HG02763 (cell line): ENCODE measurements at regions not wholly inside any gene's neighbourhood (a gene's known extent, or its start where the extent isn't known, plus 50 kb on each side); places are given as distances from the start of the nearest gene placed in this dataset.
A peak's percentile ranks its signal among the peaks of the same experiment; 100 is the strongest.
"Not testable (repeated sequence)": the region's sequence is repeated elsewhere in the genome, so short reads cannot be mapped to it uniquely, and the experiment has no call there.

Experiments used
- ATAC-seq: cut with Tn5 transposase; IDR thresholded peaks from one replicate; pipeline ENCODE4 v1.9.1; 2021; ENCODE audit warnings: mild to moderate bottlenecking, moderate library complexity; ENCODE audit not compliant: unreplicated experiment

DNA sequence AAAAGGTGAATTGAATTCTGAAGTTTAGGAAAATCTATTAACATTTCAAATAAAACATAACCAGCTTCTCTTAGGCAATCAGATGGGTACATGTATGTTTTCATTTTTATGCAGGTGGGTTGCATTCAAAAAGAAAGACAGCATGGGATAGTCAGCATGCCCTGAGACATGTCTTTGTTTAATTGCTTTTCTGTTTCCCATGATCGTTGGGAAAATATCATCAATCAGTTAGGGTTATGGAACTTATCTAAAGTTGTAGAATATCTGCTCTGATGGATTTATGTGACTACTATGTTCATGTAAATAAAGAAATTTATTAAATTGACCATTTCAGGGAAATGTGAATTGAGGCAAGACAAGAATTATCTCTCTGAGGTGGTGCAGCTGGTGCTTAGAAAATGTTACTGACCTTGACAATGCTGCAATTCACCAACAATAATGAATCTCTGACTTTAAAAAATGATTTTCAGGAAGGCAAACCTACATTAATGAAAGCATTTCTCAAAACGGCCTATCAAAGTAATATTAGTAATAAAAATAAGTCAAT, 112.7 kb downstream of the RFPL4B start:
- ATAC-seq, result no peak

DNA sequence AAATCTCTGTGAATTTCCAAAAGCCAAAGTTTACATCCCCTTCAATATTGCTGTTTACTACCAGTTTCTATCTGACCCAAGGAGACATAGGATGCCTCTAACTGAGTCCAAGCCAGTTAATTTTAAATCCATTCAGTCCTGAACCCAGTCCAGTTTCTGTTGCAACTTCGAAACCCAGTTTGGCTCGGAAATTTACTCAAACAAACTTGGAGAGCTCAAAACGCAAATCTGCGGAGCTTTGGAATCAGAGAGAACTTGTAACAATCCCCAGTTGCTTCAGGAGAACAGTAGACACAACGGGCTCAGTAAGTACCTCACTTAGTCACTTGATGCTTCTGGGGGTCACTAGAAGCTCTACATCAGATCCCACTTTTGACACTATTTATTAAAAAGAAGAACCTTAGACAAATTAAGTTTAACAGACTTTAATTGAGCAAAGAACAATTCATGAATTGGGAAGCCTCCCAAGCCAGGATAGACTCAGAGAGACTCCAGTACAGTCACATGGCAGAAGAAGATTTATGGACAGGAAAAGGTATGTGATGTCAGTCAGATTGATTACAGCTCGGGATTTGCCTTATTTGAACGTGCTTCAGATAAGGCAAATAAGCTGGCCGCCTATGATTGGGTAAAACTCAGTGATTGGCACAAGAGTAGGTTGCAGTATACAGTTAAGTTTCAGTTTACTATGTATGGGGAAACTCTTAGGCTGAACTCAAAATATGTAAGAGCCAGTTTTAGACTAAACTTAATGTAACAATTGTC, 118.0 kb downstream of the RFPL4B start:
- ATAC-seq, result no peak

DNA sequence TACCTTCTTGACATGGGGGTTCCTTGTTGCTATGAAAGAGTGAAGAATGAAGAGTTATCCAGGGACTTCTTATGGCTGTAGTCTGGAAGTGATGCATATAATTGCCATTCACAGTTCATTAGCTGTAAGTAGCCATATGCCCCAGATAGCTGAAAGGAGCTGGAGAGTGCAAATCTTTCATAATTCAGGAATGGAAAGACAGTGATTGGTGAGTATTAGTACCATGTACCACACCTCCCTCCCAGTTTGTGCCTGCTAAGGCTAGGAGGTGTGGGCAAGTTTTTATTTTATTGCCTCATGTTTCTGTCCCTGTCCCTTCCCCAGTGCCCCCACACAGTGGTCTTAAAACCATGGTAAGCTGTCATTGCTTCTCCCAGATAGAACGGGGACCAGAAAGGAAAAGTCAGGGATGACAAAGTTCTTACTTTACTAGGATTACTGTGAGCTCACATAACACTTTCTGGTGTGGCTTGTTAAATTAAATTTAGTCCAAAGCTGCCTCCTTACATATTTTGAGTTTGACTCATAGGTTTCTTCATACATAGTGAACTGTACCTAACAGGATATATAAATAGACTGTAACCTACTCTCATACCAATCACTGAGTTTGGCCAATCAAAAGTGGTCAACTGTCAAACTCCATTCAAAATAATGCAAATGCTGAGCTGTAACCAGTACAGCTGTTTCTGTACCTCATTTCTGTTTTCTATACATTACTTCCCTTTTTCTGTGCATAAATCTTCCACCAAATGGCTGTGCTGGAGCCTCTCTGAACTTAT, 119.4 kb downstream of the RFPL4B start:
- peak; percentile 66 for ATAC-seq

DNA sequence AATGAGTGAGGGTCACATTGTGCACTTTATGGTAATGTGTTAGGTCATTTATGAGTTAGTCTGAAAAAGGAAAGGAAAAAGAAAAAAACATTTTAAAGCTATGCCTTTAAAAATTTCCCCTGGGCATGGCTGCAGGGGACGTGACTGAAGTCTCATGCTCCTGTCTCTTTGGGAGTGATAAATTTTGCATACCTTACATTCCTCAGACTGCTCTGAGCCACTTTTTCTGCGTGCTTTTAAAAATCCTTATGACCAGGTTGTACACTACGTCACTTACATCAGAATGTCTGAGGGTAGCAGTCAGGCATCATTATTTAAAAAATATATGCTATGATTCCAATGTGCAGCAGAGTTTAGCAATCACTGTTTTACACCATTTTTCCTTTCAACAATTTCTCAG, 121.2 kb downstream of the RFPL4B start:
- no peak for ATAC-seq

DNA sequence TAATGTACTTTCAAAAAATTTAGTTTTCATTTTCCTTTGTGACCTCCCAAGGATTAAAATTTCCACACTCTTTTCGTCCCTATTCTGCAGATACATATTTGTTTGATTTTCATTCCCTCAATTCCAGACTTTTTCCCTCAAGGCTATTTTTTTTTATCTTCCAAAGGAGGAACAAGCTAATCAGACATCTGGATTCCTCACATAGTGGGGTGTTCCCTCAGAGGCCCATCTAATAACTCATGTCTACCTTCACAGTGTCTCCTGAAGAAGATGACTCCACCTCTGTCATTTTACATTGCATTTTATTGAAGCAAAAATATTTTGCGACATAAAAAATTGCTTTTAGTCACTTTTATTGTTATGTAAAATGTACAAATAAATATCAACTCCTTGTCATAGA, 122.2 kb downstream of the RFPL4B start:
- ATAC-seq, result no peak

DNA sequence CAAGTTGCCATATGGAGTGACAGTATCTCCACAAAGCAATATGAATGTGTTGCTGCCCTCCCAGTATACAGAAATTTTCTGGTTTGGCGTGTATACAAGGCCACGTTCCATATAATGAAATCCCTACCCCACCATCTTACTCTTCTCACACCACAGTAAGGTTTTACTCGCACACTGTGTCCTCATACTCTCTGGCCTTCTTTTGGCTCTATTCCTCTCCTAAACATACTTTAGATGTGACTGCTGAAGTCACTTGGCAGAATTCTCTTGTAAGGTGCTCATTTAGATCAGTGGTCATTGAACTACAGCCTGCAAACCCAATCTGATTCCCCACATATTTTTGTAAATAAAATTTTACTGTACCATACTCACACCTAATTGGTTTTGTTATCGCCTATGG, 123.2 kb downstream of the RFPL4B start:
- ATAC-seq, result no peak

DNA sequence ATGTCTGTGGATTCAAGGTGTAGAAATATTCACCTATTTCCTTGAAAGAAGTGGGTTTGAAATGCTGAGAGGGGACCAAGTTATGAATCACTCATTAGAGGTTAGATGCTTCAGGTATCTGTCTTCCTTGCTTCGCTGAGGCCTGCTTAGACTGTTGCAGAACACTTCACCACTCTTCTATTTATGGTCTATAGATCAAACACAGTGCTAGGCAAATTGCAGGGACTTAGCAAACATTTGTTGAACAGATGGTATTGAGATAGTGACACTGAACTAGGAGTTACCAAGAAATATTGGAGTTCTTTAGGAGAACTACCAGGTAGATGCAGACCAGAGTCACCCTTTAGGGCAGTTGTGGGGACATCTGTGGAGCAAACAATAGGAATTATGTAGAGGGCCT, 123.8 kb downstream of the RFPL4B start:
- no peak for ATAC-seq

DNA sequence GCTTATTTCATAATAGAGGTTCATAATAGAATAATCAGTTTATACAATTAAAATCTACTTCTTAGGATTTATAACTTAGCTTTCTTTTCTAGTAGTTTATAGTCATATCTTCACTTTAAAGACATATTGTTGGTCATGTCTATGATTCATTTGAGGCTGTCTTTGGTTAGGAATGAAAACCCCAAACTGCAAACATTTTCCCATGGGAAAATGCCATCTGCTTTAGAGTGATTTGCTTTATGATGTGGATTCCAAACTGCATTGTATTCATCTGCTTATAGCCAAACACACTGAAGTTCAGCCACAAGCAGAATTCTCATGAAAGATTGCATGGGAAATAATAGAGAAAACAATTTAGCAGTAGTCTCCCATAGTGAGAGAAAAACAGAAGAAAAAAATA, 128.0 kb downstream of the RFPL4B start:
- ATAC-seq, result no peak

DNA sequence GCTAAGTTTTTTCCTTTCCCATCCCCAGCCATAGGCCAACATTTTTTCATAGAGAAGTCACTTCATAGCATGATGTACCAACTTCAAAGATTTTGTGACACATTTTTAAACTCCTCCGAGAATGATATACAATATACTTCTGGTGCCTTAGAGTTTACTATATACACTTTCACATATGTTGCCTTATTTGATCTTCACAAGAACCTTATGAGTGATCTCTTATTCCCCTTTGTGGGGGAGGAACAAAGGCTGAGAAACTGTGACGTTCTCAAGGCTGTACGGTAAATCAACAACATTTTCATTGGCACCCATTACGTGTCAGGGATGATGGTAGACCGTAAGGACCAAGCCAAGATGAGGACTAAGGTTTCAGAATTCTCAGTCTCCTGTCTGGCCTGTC, 130.0 kb downstream of the RFPL4B start:
- no peak for ATAC-seq

DNA sequence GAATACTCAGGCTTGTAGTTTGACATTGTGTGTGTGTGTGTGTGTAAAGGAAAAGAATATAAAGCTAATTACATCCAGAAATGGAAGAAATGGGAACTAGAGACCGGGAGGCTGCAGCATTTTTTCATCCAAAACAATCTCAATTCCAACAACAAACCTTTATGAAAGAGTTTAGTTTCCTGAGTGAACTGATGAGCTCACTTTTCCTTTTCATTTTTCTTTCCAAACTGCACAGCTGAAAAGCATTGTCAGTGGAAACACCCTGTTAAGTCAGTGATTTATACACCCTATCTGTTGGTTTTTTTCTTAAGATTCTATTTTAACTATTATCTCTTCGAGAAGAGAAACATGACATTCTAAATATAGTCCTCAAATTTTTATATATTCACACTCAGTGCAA, 130.9 kb downstream of the RFPL4B start:
- no peak for ATAC-seq

DNA sequence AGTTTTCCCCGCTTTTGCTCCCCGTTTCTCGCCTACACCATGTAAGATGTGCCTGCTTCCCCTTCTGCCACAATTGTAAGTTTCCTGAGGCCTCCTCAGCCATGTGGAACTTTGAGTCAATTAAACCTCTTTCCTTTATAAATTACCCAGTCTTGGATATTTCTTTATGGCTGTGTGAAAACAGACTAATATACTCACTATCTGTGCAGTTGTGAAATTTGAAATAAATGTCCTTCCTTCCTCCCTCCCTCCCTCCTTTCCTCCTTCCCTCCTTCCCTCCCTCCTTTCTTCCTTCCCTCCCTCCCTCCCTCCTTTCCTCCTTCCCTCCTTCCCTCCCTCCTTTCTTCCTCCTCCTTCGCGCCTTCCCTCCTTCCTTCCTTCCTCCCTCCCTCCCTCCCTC, 132.8 kb downstream of the RFPL4B start:
- ATAC-seq, result not testable (repeated sequence)

DNA sequence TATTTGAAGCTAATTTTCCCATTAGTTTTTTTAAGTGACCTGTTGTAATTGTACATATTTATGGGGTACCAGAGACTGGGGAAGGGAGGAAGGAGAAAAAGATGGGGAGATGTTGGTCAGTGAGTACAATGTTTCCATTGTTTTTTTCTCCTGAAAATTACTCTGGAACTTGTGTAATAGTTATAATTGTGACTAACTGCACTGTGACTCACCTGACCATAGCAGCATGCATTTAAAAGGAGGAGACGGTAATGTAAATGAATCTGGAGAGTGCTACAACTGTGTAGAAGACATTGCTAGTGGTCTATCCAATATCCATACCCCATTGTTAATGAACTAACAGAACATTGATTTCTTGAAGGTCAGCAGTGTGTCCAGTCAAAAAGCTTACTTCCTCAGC, 133.4 kb downstream of the RFPL4B start:
- ATAC-seq, result no peak

DNA sequence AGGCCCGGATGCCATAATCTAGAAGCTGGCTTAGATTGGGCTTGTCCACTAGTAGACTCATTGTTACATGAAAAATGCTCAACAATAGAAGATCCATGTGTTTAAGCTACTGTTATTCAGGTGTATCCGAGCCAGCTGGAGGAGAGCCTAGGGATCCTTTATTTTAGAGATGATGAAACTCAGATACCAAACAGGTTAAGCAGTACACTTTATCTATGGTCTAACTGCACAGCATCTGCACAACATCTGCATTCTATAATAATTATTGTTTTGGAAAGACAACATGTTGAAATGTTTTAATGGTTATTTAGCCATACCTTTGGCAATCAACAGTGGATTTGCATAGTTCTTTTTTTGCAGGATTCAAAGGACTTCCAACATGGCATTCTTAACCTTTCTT, 134.1 kb downstream of the RFPL4B start:
- no peak for ATAC-seq

DNA sequence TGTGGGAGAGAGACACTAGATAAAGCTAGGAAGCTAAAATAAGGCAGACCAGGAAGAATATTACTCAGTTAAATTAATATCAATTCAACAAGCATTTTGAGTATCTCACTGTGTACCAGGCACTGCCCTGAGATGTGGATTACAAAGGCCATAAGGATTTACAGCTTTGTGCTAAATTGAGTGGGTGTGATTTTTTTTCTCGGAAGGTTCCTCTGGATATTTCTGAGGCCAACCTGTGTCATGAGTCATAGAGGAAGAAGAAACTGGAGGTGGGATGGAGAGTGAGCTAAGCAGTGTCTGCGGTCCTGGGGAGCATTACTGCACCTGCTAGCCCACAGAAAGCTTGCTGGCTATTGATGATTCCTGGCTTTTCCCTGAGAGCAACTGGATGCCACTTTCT, 135.2 kb downstream of the RFPL4B start:
- no peak for ATAC-seq

DNA sequence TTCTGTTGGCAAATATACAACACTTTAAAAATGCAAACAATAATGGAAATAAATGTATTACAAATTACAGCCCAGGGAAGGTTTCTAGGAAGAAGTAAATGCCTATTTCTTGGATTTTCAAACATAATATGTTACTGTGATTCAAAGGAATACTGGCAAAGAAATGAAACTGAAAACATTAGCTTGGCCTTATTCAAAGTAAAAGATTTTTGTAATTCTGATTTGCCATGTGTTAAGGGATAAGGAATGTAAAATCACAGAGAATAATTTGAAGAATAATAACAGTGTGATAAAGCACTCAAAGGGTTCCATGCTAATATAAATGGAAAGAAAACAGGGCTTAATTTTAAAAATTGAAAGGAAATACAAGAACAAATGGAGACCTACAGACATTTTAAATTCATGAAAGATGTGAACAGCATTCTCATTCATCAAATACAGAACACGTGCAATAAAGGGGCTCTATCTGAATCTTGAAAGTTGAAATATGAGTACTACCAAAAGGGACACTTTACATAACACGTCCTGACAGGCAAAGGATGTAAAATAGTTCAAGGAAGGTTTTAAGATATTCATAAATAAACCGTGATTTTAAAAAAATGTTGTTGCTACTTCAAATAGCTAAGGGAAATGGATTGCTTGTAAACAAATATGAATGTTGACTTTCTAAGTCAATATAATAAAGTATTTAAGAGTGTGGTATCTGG, 138.1 kb downstream of the RFPL4B start:
- no peak for ATAC-seq

DNA sequence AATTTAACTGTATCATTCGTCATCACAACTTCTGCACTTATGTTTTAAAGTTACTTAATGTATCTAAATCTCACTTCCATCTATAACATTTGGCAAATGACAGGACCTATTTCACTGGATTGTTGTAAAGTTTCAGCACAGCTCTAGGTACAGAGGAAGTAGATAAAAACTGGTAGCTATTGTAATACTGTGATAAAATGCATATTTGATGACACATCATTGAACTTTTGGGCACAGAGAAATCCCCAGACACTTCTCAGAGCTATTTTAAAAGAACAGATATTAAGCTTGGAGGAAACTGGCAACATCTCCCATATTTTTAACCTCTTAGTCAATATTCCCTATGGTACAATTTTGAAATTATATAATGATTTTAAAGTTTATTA, 138.7 kb downstream of the RFPL4B start:
- ATAC-seq, result no peak

DNA sequence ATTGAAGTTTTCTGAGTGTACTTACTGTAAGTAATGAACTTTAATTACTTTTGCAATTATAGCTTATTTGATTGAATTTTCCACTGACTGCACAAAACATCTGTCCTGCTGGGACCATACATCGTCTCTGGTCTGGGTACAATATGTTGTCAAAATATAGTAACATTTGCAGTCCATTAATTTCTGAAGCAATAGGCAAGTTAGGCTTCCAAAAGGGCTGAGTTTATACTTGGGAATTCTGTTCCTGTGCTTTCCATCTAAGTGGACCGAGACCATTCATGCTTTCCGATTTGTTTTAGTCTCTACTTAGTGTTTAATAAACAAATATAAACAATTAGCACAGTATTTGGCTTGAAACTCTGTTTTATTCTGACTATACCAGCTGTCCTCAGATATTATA, 139.3 kb downstream of the RFPL4B start:
- no peak for ATAC-seq

DNA sequence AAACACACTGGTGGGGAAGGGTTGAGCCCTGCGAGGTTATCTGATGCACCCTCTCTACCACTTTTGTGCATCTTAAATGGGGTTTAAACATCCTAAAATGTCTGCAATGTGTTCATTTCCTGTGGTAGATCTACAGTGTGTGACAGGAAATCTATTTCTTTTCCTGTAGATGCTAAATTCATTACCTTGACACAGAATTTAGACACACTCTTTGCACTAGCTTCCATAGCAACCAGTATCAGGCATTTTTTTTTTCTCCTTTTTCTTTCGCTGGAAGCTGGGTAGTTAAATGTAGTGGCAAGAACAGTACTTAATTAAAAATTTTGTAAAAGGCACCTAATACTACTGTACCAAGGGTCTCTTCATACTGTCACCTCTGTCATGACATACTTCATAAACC, 141.1 kb downstream of the RFPL4B start:
- no peak for ATAC-seq

DNA sequence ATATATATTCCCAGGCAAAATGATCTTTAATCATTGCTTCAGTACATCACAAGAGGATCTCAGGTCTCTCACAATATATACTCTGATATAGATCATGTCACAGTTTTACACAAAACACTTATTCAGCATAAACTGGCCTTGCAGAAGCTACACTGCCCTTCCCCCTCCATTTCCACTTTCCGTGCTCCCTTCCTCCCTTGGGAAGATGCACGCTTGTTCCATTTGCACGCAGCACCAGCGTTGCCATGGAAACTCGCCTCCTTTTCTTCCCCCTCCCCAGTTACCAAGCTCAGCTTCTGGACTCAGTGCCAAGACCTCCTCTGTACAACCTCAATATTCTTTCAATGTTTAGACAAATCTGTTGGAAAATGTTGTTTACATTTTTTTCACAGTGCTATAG, 154.6 kb downstream of the RFPL4B start:
- ATAC-seq, result no peak

DNA sequence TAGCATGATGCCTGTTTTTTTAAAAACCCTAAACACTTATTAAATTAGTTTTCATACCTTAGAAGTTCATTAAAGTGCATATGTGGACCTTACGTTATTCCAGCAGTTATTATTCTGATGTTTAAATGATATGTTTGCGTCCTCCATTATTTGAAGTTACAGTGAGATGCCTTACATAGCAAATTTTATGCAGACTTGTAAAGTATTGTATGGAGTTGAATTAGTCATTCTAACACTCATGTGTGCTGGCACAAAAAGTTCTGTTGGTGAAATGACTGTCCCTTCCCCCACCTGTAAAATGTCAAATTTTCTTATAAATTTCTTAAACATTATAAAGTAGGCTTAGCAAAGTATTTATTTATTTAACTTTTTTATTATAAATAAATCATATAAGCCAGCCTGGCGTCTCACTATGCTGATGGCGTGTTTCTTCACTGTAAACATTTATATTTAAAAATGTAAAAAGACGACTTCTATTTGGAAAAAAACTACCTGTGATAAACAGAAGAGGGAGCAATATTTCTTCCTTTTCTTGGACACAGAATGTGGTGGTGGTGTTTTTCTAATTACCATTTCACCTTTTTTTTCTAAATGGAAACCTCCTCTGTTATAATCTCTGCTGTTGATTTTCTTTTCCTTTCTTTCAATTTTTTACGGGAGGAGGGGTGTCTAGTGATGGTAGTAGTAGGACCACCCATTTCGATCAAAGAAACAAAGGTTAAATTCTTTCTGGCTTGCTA, 155.4 kb downstream of the RFPL4B start:
- no peak for ATAC-seq

DNA sequence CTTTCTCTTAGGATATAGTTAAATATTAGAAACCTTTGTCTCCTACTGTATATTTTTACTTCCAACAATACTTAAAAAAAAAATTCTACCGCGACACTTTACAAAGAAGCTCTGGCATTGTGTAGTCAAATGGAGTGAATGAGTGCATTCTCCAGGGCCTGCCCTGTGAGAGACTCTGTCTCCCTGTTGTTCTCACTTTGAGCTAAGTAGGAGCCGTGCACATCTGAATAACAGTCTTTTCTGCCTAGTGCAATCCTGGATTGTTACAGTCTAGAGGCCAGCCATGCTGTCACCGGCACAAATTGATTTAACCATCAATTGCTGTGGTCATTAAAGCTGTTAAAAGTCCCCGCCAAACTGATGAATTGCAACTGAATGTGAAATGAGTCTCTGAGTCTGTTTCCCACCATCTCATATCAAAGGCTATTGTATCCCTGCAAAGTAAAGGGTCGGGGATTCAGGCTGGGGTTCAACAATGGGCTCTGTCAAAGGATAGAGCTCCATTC, 156.0 kb downstream of the RFPL4B start:
- ATAC-seq, result no peak
